AG10803 (cell line): ENCODE measurements at regions not wholly inside any gene's neighbourhood (a gene's known extent, or its start where the extent isn't known, plus 50 kb on each side); places are given as distances from the start of the nearest gene placed in this dataset.

Source experiments
- DNase-seq: peaks from one replicate; pipeline ENCODE4 v3.0.0; 2010; ENCODE audit warnings: low read depth
- H3K4me3 ChIP-seq: 2 replicates; pipeline ENCODE4 v1.5.1; 2011; ENCODE audit warnings: mild to moderate bottlenecking, low read length, control low read depth
- CTCF ChIP-seq: conservative IDR thresholded peaks from 2 replicates; pipeline ENCODE4 v1.5.1; 2011; ENCODE audit warnings: mild to moderate bottlenecking, low read length, control low read depth, inconsistent platforms

- no peak for DNase-seq
- no peak for TF ChIP-seq CTCF
- H3K4me3 ChIP-seq = no peak overlapping the region
Observed at GRCh38 chr7:89987665-89988064, 166.6 kb upstream of the STEAP1 start.

- H3K4me3 ChIP-seq = no peak overlapping the region
- TF ChIP-seq CTCF = no peak
- no peak for DNase-seq
Observed at GRCh38 chr7:89988074-89988473, 166.2 kb upstream of the STEAP1 start.

- no peak for TF ChIP-seq CTCF
- no peak for DNase-seq
Observed at GRCh38 chr7:89989454-89989853, 164.8 kb upstream of the STEAP1 start.

DNA sequence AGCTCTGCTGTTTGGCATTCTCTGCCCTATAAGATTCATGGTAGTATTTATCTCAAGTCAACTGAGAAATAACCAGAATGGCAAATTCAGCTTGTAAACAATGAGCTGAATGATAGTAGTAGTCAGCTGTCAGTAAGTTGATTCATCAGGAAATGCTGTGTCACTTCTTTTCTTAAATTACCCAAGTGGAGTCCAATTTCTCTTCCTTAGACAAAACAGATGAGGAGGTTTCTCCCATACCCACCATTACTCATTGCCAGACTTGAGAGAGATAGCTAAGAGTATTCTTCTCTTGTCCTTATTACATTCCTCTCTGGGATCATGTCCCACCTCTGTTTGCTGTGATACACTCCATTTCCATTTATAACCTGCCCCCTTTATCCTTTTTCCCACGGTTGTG is 159.8 kb upstream of the STEAP1 start:
- no peak for TF ChIP-seq CTCF
- no peak overlapping the region for H3K4me3 ChIP-seq
- DNase-seq = no peak

More at GRCh38 chr7:89989454-89989853, 164.8 kb upstream of the STEAP1 start:
- H3K4me3 ChIP-seq = no peak overlapping the region

DNA sequence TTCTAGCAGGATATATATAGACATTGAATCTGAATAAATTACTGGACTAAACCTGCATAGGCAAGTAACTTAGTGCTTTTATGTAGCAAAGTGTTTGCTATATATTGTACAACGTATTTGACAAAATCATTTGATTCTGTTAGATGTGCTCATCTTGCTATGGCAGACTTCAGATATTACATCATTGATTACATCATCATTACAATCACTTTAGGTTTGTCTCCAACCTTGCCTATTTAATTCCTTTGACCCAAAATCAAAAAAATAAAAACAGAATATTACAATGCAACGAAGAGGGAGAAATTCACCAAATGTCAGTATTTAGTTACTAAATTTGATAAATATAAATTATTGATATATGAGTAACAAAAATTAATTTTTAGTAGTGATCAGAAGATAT is 155.7 kb upstream of the STEAP1 start:
- no peak for TF ChIP-seq CTCF
- no peak for DNase-seq
- H3K4me3 ChIP-seq = no peak overlapping the region

DNA sequence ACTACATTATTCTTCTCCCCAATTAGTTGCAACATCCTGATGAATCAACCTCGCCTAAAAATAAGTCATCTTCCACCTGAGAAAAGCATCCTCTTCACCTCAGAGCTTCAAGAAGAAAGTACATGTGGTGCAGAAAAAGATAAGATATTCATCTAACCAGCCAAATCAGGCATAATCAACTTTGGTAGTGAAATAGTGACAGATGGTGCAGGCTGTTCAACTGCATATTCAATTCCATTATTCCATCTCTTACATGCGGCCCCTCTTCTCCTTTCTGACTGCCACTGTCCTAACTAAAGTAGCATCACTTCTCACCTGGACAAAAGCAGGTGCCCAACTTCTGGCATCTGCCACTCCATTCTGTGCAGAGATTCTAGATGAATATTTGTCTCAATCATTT is 148.4 kb upstream of the STEAP1 start:
- no peak overlapping the region for H3K4me3 ChIP-seq
- no peak for DNase-seq
- no peak for TF ChIP-seq CTCF

GRCh38 chr7:90007001-90007654 is 147.1 kb upstream of the STEAP1 start:
- H3K4me3 ChIP-seq = no peak overlapping the region
- DNase-seq = no peak
- TF ChIP-seq CTCF = no peak
